ENCODE measurements at regions not wholly inside any gene's neighbourhood (a gene's known extent, or its start where the extent isn't known, plus 50 kb on each side); places are given as distances from the start of the nearest gene placed in this dataset.

GRCh38 chr2:145739681-145740080 lies 1219.8 kb upstream of the ZEB2 start:
- no peak for TF ChIP-seq CTCF (IDR thresholded peaks at IDR 0.05)
- TF ChIP-seq REST (IDR thresholded peaks at IDR 0.05; ENCODE audit: insufficient read depth in 1 of 2, low read depth in 2 of 2, low read length in 1 of 2): no peak
- no peak for TF ChIP-seq TCF7L2 (IDR thresholded peaks at IDR 0.05; ENCODE audit: low read depth, low read length)
- TF ChIP-seq SIN3A (IDR thresholded peaks at IDR 0.05; ENCODE audit: borderline replicate concordance, insufficient read depth, low read depth, low read length): no peak
- TF ChIP-seq POLR2AphosphoS5 (IDR thresholded peaks at IDR 0.05; ENCODE audit: low read depth, low read length): no peak
- intact Hi-C loops (cut with micrococcal nuclease; ENCODE audit: unreplicated experiment): no loop called here
- Histone ChIP-seq H3K27ac (ENCODE audit: low read length) (no peak overlapping the region), H3K4me1 (ENCODE audit: control insufficient read depth, insufficient read depth, low read length) (no peaks in the 10 kb centered on the region), H3K4me3 (ENCODE audit: low read depth in 2 of 2, low read length in 2 of 2) (no peak overlapping the region), H3K36me3 (ENCODE audit: control insufficient read depth, insufficient read depth, low read length) (no peaks in the 10 kb centered on the region), H3K9me3 (ENCODE audit: control insufficient read depth, insufficient read depth, low read depth, low read length) (peaks cover 4% of the 10 kb centered on the region; the same call in 1 of the 2 replicates), H3K27me3 (ENCODE audit: control insufficient read depth, insufficient read depth, low read length) (no peaks in the 10 kb centered on the region)
- in situ Hi-C loops (cut with HindIII; ENCODE audit: low pct_unique_long_range_greater_than_20kb, low sequenced_read_pairs): no loop called here
- no peak for ATAC-seq
- no TSS peak for BruUV-seq (replicated peaks)
- no peak for DNase-seq (ENCODE audit: low read depth, low spot score)
- ChIA-PET CTCF (no interaction called here), POLR2A (no interaction called here)

GRCh38 chr2:145736871-145737270 lies 1217.0 kb upstream of the ZEB2 start:
- ATAC-seq: no peak
- no peak overlapping the region for H3K27ac ChIP-seq (ENCODE audit: low read length)
- ChIA-PET CTCF (no interaction called here), POLR2A (no interaction called here)
- no peaks in the 10 kb centered on the region for H3K4me1 ChIP-seq (ENCODE audit: control insufficient read depth, insufficient read depth, low read length)
- intact Hi-C loops (cut with micrococcal nuclease; ENCODE audit: unreplicated experiment): no loop called here
- H3K36me3 ChIP-seq (ENCODE audit: control insufficient read depth, insufficient read depth, low read length): no peaks in the 10 kb centered on the region
- DNase-seq (ENCODE audit: low read depth, low spot score): no peak
- in situ Hi-C loops (cut with HindIII; ENCODE audit: low pct_unique_long_range_greater_than_20kb, low sequenced_read_pairs): no loop called here
- BruUV-seq (replicated peaks): no TSS peak
- TF ChIP-seq POLR2AphosphoS5 (IDR thresholded peaks at IDR 0.05; ENCODE audit: low read depth, low read length) (no peak), CTCF (IDR thresholded peaks at IDR 0.05) (no peak), TCF7L2 (IDR thresholded peaks at IDR 0.05; ENCODE audit: low read depth, low read length) (no peak), REST (IDR thresholded peaks at IDR 0.05; ENCODE audit: insufficient read depth in 1 of 2, low read depth in 2 of 2, low read length in 1 of 2) (no peak), SIN3A (IDR thresholded peaks at IDR 0.05; ENCODE audit: borderline replicate concordance, insufficient read depth, low read depth, low read length) (no peak)
- H3K4me3 ChIP-seq (ENCODE audit: low read depth in 2 of 2, low read length in 2 of 2): no peak overlapping the region
- no peaks in the 10 kb centered on the region for H3K27me3 ChIP-seq (ENCODE audit: control insufficient read depth, insufficient read depth, low read length)
- H3K9me3 ChIP-seq (ENCODE audit: control insufficient read depth, insufficient read depth, low read depth, low read length): peaks cover 4% of the 10 kb centered on the region; the same call in 1 of the 2 replicates
